ENCODE measurements at regions not wholly inside any gene's neighbourhood (a gene's known extent, or its start where the extent isn't known, plus 50 kb on each side); places are given as distances from the start of the nearest gene placed in this dataset.

GRCh38 chr6:142659661-142660060 lies 285.3 kb downstream of the HIVEP2 start:
- TF ChIP-seq PRDM15 (CRISPR knock-in tag; IDR thresholded peaks at IDR 0.05) (no peak), JAZF1 (CRISPR knock-in tag; IDR thresholded peaks at IDR 0.05) (no peak), ZNF396 (CRISPR knock-in tag; IDR thresholded peaks at IDR 0.05; ENCODE audit: borderline replicate concordance) (no peak), ZNF232 (CRISPR knock-in tag; IDR thresholded peaks at IDR 0.05) (no peak), SMAD4 (CRISPR knock-in tag; IDR thresholded peaks at IDR 0.05) (no peak), E2F5 (CRISPR knock-in tag; IDR thresholded peaks at IDR 0.05) (no peak), MAX (CRISPR knock-in tag; IDR thresholded peaks at IDR 0.05) (no peak), IRF2 (CRISPR knock-in tag; IDR thresholded peaks at IDR 0.05; ENCODE audit: borderline replicate concordance, low read depth) (no peak), GABPB1 (CRISPR knock-in tag; IDR thresholded peaks at IDR 0.05) (no peak), SOX15 (CRISPR knock-in tag; IDR thresholded peaks at IDR 0.05) (no peak), ZNF532 (CRISPR knock-in tag; IDR thresholded peaks at IDR 0.05; ENCODE audit: borderline replicate concordance) (no peak), ESRRA (CRISPR knock-in tag; IDR thresholded peaks at IDR 0.05; ENCODE audit: borderline replicate concordance) (no peak), ZNF671 (CRISPR knock-in tag; IDR thresholded peaks at IDR 0.05) (no peak), MYBL2 (CRISPR knock-in tag; IDR thresholded peaks at IDR 0.05) (no peak), ZNF121 (CRISPR knock-in tag; IDR thresholded peaks at IDR 0.05) (no peak), AR (CRISPR knock-in tag; IDR thresholded peaks at IDR 0.05) (no peak), E2F1 (CRISPR knock-in tag; IDR thresholded peaks at IDR 0.05) (no peak), ZNF263 (CRISPR knock-in tag; IDR thresholded peaks at IDR 0.05; ENCODE audit: low read depth) (no peak), GTF2I (CRISPR knock-in tag; conservative IDR thresholded peaks at IDR 0.05) (no peak)
- CTCF ChIA-PET, result no interaction called here
- ATAC-seq, result no peak
- H3K27me3 Mint-ChIP-seq (ENCODE audit: low read depth), result peaks cover 8% of the 10 kb centered on the region
- peaks cover 27% of the 10 kb centered on the region for H3K9me3 Mint-ChIP-seq
- POLR2A ChIA-PET, result no interaction called here
- H3K4me3 Mint-ChIP-seq, result no peak overlapping the region
- peaks cover 10% of the 10 kb centered on the region for H3K4me1 Mint-ChIP-seq
- no peak for DNase-seq (ENCODE audit: low spot score)
- no peak overlapping the region for H3K27ac Mint-ChIP-seq
- peaks cover 27% of the 10 kb centered on the region for H3K36me3 Mint-ChIP-seq

All from WTC11 (cell line).